T47D (cell line): ENCODE measurements at regions not wholly inside any gene's neighbourhood (a gene's known extent, or its start where the extent isn't known, plus 50 kb on each side); places are given as distances from the start of the nearest gene placed in this dataset.

Experiments
- DNase-seq, 2 experiments: peaks; one replicate each; pipeline versions ENCODE4 v3.0.0 to v3.0.0-alpha.2; 2011 to 2012; ENCODE audit warnings: low read depth in 1 of 2, low spot score in 1 of 2
- JUND ChIP-seq: IDR thresholded peaks from 2 replicates; pipeline ENCODE4 v1.6.1; 2012; ENCODE audit warnings: low read depth
- in situ Hi-C: cut with HindIII; loops from 2 replicates; pipeline ENCODE4 v1.10.0; 2016; ENCODE audit warnings: low sequenced_read_pairs, low pct_unique_long_range_greater_than_20kb

- DNase-seq = no peak
- in situ Hi-C loops = no loop called here
- TF ChIP-seq JUND = no peak
These were observed 107.0 kb downstream of the NAV1 start for GRCh38 chr1:201645956-201646355.

GRCh38 chr1:201646411-201647022, 107.6 kb downstream of the NAV1 start:
- peak in 1 of 2 experiments; percentile 29 for DNase-seq
- in situ Hi-C loops = no loop called here
- TF ChIP-seq JUND = no peak

GRCh38 chr1:201647094-201647493, 108.2 kb downstream of the NAV1 start:
- TF ChIP-seq JUND = no peak
- DNase-seq = no peak
- in situ Hi-C loops = no loop called here

GRCh38 chr1:201647722-201648065, 108.8 kb downstream of the NAV1 start:
- in situ Hi-C loops = no loop called here
- no peak for DNase-seq
- no peak for TF ChIP-seq JUND

- TF ChIP-seq JUND = no peak
- peak; percentile 36 to 76 for DNase-seq
- in situ Hi-C loops = no loop called here
These were observed 109.4 kb downstream of the NAV1 start for GRCh38 chr1:201648066-201648906.

GRCh38 chr1:201648907-201649721, 110.2 kb downstream of the NAV1 start:
- no peak for DNase-seq
- in situ Hi-C loops = no loop called here
- TF ChIP-seq JUND = no peak

- in situ Hi-C loops = no loop called here
- no peak for TF ChIP-seq JUND
- DNase-seq = peak; percentile 77 to 90
These were observed 111.1 kb downstream of the NAV1 start for GRCh38 chr1:201649761-201650622.

GRCh38 chr1:201650623-201650933, 111.7 kb downstream of the NAV1 start:
- in situ Hi-C loops = no loop called here
- DNase-seq = no peak
- no peak for TF ChIP-seq JUND

- no peak for TF ChIP-seq JUND
- DNase-seq = no peak
- in situ Hi-C loops = no loop called here
These were observed 113.3 kb downstream of the NAV1 start for GRCh38 chr1:201652181-201652580.

GRCh38 chr1:201653233-201653632, 114.3 kb downstream of the NAV1 start:
- in situ Hi-C loops = no loop called here
- TF ChIP-seq JUND = no peak
- no peak for DNase-seq

GRCh38 chr1:201653883-201654282, 115.0 kb downstream of the NAV1 start:
- in situ Hi-C loops = no loop called here
- TF ChIP-seq JUND = no peak
- DNase-seq = no peak

- in situ Hi-C loops = no loop called here
- TF ChIP-seq JUND = no peak
- DNase-seq = no peak
These were observed 116.3 kb downstream of the NAV1 start for GRCh38 chr1:201655243-201655642.
